A549 (cell line): ENCODE measurements at regions not wholly inside any gene's neighbourhood (a gene's known extent, or its start where the extent isn't known, plus 50 kb on each side); places are given as distances from the start of the nearest gene placed in this dataset.

Source experiments
- ATAC-seq, 2 experiments: fragments of 200-7000 bp in 1 of 2; fragments of >200 bp in 1 of 2; cut with Nextera tagmentation in 1 of 2; cut with Tn5 transposase in 1 of 2; 3 replicates each; pipeline versions ENCODE4 v1.8.0 to v1.9.1; 2018 to 2020; ENCODE audit warnings: mild to moderate bottlenecking in 1 of 2, moderate library complexity in 1 of 2
- CTCF ChIA-PET: fragments of 300-600 bp; sonication (Branson Sonifier 250); formaldehyde crosslinking; extraction: SDS; loops from one replicate; lab custom pipeline; 2021; ENCODE audit warnings: antibody characterized with exemption, inconsistent platforms; lab: Yijun Ruan, JAX
- POLR2A ChIA-PET: fragments of 350-600 bp; formaldehyde crosslinking; extraction: SDS; loops from one replicate; lab custom pipeline; 2021; ENCODE audit warnings: antibody characterized with exemption, inconsistent platforms; lab: Yijun Ruan, JAX
- DNase-seq, 2 experiments: peaks; one replicate each; pipeline versions ENCODE4 v3.0.0 to v3.0.0-alpha.2; 2011 to 2016; ENCODE audit warnings: low read depth in 1 of 2, low spot score in 1 of 2
- FAIRE-seq: peaks from 2 replicates; lab custom pipeline; 2011; peaks lifted over from hg19 to GRCh38; lab: Jason Lieb, UNC
- H3K27ac ChIP-seq, 2 experiments: fragments of >200 bp; sonication (Bioruptor Twin); formaldehyde crosslinking; 3 replicates each; pipeline ENCODE4 v1.5.1; 2016 to 2017
- H3K4me1 ChIP-seq: fragments of >200 bp; sonication (Bioruptor Twin); formaldehyde crosslinking; 3 replicates; pipeline ENCODE4 v1.6.1; 2016
- H3K4me2 ChIP-seq: fragments of >200 bp; sonication (Bioruptor Twin); formaldehyde crosslinking; 3 replicates; pipeline ENCODE4 v1.6.1; 2016
- H3K4me3 ChIP-seq: fragments of >200 bp; sonication (Bioruptor Twin); formaldehyde crosslinking; 3 replicates; pipeline ENCODE4 v1.5.1; 2016
- H3K9me3 ChIP-seq: fragments of >200 bp; sonication (Bioruptor Twin); formaldehyde crosslinking; 3 replicates; pipeline ENCODE4 v1.6.1; 2016
- BCL3 ChIP-seq: fragments of >200 bp; sonication (Bioruptor Twin); formaldehyde crosslinking; IDR thresholded peaks from 3 replicates; pipeline ENCODE4 v1.6.1; 2016
- CBX2 ChIP-seq: fragments of 200-600 bp; sonication (generic); IDR thresholded peaks from 2 replicates; pipeline ENCODE4 v1.6.1; 2016; ENCODE audit warnings: low read depth, mild to moderate bottlenecking, borderline replicate concordance
- CHD2 ChIP-seq: fragments of 150-350 bp; IDR thresholded peaks from 2 replicates; pipeline ENCODE4 v1.6.1; 2014; ENCODE audit warnings: low read length; ENCODE audit not compliant: partially characterized antibody
- CHD4 ChIP-seq: fragments of 200-600 bp; sonication (generic); IDR thresholded peaks from 2 replicates; pipeline ENCODE4 v1.6.1; 2016; ENCODE audit warnings: antibody characterized with exemption, mild to moderate bottlenecking, borderline replicate concordance
- CTCF ChIP-seq: fragments of >200 bp; sonication (Bioruptor Twin); formaldehyde crosslinking; IDR thresholded peaks from 3 replicates; pipeline ENCODE4 v1.5.1; 2016
- E2F6 ChIP-seq: IDR thresholded peaks from 2 replicates; pipeline ENCODE4 v1.6.1; 2012; ENCODE audit warnings: low read depth, borderline replicate concordance
- EHMT2 ChIP-seq: fragments of 200-600 bp; sonication (generic); IDR thresholded peaks from 2 replicates; pipeline ENCODE4 v1.6.1; 2016; ENCODE audit warnings: antibody characterized with exemption, low read depth, mild to moderate bottlenecking, moderate library complexity
- ELK1 ChIP-seq: fragments of 150-350 bp; IDR thresholded peaks from 2 replicates; pipeline ENCODE4 v1.6.1; 2014; ENCODE audit warnings: low read depth, mild to moderate bottlenecking, low read length
- EP300 ChIP-seq, 2 experiments: fragments of >200 bp; sonication (Bioruptor Twin); formaldehyde crosslinking; IDR thresholded peaks; 2 replicates in 1 of 2; 3 replicates in 1 of 2; pipeline ENCODE4 v1.6.1; 2016 to 2017
- FOSL2 ChIP-seq, 2 experiments: fragments of 450-650 bp in 1 of 2; fragments of >200 bp in 1 of 2; sonication (Bioruptor Twin) in 1 of 2; formaldehyde crosslinking; IDR thresholded peaks; 2 replicates each; pipeline versions ENCODE4 v1.5.0 to v1.6.1; 2016 to 2020; ENCODE audit warnings: mild to moderate bottlenecking in 1 of 2, moderate library complexity in 1 of 2
- GATA3 ChIP-seq: IDR thresholded peaks from 2 replicates; pipeline ENCODE4 v1.6.1; 2012; ENCODE audit warnings: borderline replicate concordance
- HDAC2 ChIP-seq: fragments of 200-600 bp; sonication (generic); IDR thresholded peaks from 2 replicates; pipeline ENCODE4 v1.6.1; 2016
- HES2 ChIP-seq: fragments of >200 bp; sonication (Bioruptor Twin); formaldehyde crosslinking; IDR thresholded peaks from 2 replicates; pipeline ENCODE4 v1.6.1; 2016
- HOXA7 ChIP-seq: fragments of 250-450 bp; sonication (Bioruptor Pico); IDR thresholded peaks from 2 replicates; pipeline ENCODE4 v1.5.0; 2020; ENCODE audit warnings: mild to moderate bottlenecking, moderate library complexity
- JUNB ChIP-seq: fragments of >200 bp; sonication (Bioruptor Twin); formaldehyde crosslinking; IDR thresholded peaks from 2 replicates; pipeline ENCODE4 v1.6.1; 2016
- KDM1A ChIP-seq: fragments of 200-600 bp; sonication (generic); IDR thresholded peaks from 2 replicates; pipeline ENCODE4 v1.6.1; 2016; ENCODE audit warnings: low read depth, mild to moderate bottlenecking
- KDM5A ChIP-seq: fragments of 200-600 bp; sonication (generic); IDR thresholded peaks from 2 replicates; pipeline ENCODE4 v1.6.1; 2016; ENCODE audit warnings: antibody characterized with exemption, mild to moderate bottlenecking
- MAFK ChIP-seq: fragments of 450-650 bp; IDR thresholded peaks from 2 replicates; pipeline ENCODE4 v1.6.1; 2014; ENCODE audit not compliant: partially characterized antibody
- MYC ChIP-seq: IDR thresholded peaks from 2 replicates; pipeline ENCODE4 v1.6.1; 2012; ENCODE audit warnings: mild to moderate bottlenecking, inconsistent platforms, low read length, improper control_type of control experiment, borderline replicate concordance
- POLR2A ChIP-seq: IDR thresholded peaks from 2 replicates; pipeline ENCODE4 v1.6.1; 2012; ENCODE audit warnings: mild to moderate bottlenecking, low read length
- POLR2AphosphoS2 ChIP-seq: conservative IDR thresholded peaks from 2 replicates; pipeline ENCODE4 v1.6.1; 2012; ENCODE audit warnings: low read length, improper control_type of control experiment, inconsistent platforms
- RFX5 ChIP-seq: fragments of 450-650 bp; IDR thresholded peaks from 2 replicates; pipeline ENCODE4 v1.7.1; 2014; ENCODE audit warnings: antibody characterized with exemption, mild to moderate bottlenecking, moderate library complexity
- RNF2 ChIP-seq: fragments of 200-600 bp; sonication (generic); IDR thresholded peaks from 2 replicates; pipeline ENCODE4 v1.6.1; 2016; ENCODE audit warnings: low read depth, mild to moderate bottlenecking, antibody characterized with exemption, moderate library complexity, borderline replicate concordance
- TFCP2L1 ChIP-seq: fragments of 250-450 bp; sonication (Bioruptor Pico); IDR thresholded peaks from 2 replicates; pipeline ENCODE4 v1.5.0; 2021; ENCODE audit warnings: mild to moderate bottlenecking
- TP53 ChIP-seq: fragments of 250-450 bp; sonication (Bioruptor Pico); IDR thresholded peaks from 2 replicates; pipeline ENCODE4 v1.5.0; 2021; ENCODE audit warnings: mild to moderate bottlenecking, moderate library complexity
- ZSCAN20 ChIP-seq: fragments of 250-450 bp; sonication (Bioruptor Pico); IDR thresholded peaks from 2 replicates; pipeline ENCODE4 v1.8.0; 2022; ENCODE audit warnings: mild to moderate bottlenecking, moderate library complexity
- WGBS: methylation state at CpG from one replicate; pipeline ENCODE4 v1.1.6; 2017; ENCODE audit errors: missing lambda C conversion rate; 5-methylcytosine and 5-hydroxymethylcytosine counted together

- TF ChIP-seq ELK1 (no peak), KDM1A (no peak), ZSCAN20 (CRISPR knock-in tag) (no peak), MAFK (no peak), GATA3 (no peak), KDM5A (no peak), POLR2A (no peak), CHD4 (no peak), CHD2 (no peak)
- FAIRE-seq (no peak), DNase-seq (no peak), ATAC-seq (no peak)
- CTCF ChIA-PET: interaction anchor here (1.2 kb wide), 1 partner anchor 34 kb away, joined by 3 read pairs; no protein-coding TSS in a partner anchor
- no peak overlapping the region for H3K4me2 ChIP-seq
- 92% methylated on average over 7 of the region's 7 CpGs for WGBS
- H3K4me1 ChIP-seq: no peaks in the 10 kb centered on the region
- H3K4me3 ChIP-seq: no peak overlapping the region
- POLR2A ChIA-PET: no interaction called here
- peaks cover 6% of the 10 kb centered on the region; the same call in 1 of the 3 replicates for H3K9me3 ChIP-seq
- no peak overlapping the region for H3K27ac ChIP-seq
Observed at GRCh38 chrX:115902995-115903394, 267.5 kb upstream of the AGTR2 start.

- WGBS: 100% methylated on average over 1 of the region's 2 CpGs
- Histone ChIP-seq H3K4me1 (no peaks in the 10 kb centered on the region), H3K9me3 (peaks cover 13% of the 10 kb centered on the region; the same call in 2 of the 3 replicates), H3K27ac (no peak overlapping the region), H3K4me3 (no peak overlapping the region), H3K4me2 (no peak overlapping the region)
- DNase-seq (no peak), ATAC-seq (no peak), FAIRE-seq (no peak)
- CTCF ChIA-PET: no interaction called here
- POLR2A ChIA-PET: no interaction called here
- TF ChIP-seq EP300 (IDR thresholded peaks at IDR 0.05): no peak
- TF ChIP-seq CHD4: no peak
Observed at GRCh38 chrX:115906276-115906675, 264.3 kb upstream of the AGTR2 start.

GRCh38 chrX:115906881-115907280 lies 263.7 kb upstream of the AGTR2 start:
- H3K4me3 ChIP-seq: no peak overlapping the region
- 96% methylated on average over 3 of the region's 3 CpGs for WGBS
- peaks cover 17% of the 10 kb centered on the region for H3K9me3 ChIP-seq
- DNase-seq: no peak
- CTCF ChIA-PET: no interaction called here
- TF ChIP-seq JUNB (no peak), HOXA7 (CRISPR knock-in tag) (no peak), MYC (no peak)
- TF ChIP-seq, all 56 proteins: peak for 0
- ATAC-seq: no peak
- Histone ChIP-seq H3K4me2 (no peak overlapping the region), H3K27ac (no peak overlapping the region), H3K4me1 (no peaks in the 10 kb centered on the region)
- POLR2A ChIA-PET: no interaction called here
- FAIRE-seq: no peak

- POLR2A ChIA-PET: no interaction called here
- no peak overlapping the region for H3K27ac ChIP-seq
- no peak overlapping the region for H3K4me2 ChIP-seq
- 96% methylated on average over 4 of the region's 4 CpGs for WGBS
- CTCF ChIA-PET: no interaction called here
- H3K4me1 ChIP-seq: no peaks in the 10 kb centered on the region
- ATAC-seq: no peak
- peaks cover 34% of the 10 kb centered on the region for H3K9me3 ChIP-seq
- FAIRE-seq: no peak
- DNase-seq: no peak
- TF ChIP-seq RFX5: no peak
- TF ChIP-seq POLR2A: no peak
- TF ChIP-seq JUNB: no peak
- TF ChIP-seq POLR2AphosphoS2: no peak
- no peak for TF ChIP-seq E2F6
- TF ChIP-seq CBX2: no peak
- no peak for TF ChIP-seq TP53 (CRISPR knock-in tag)
- no peak for TF ChIP-seq HES2
- no peak for TF ChIP-seq HDAC2
- TF ChIP-seq FOSL2 (IDR thresholded peaks at IDR 0.05): no peak
- no peak for TF ChIP-seq FOSL2 (CRISPR knock-in tag; IDR thresholded peaks at IDR 0.05)
- TF ChIP-seq KDM1A: no peak
- TF ChIP-seq TFCP2L1 (CRISPR knock-in tag): no peak
- TF ChIP-seq RNF2: no peak
- TF ChIP-seq EHMT2: no peak
- TF ChIP-seq HOXA7 (CRISPR knock-in tag): no peak
- TF ChIP-seq CTCF: no peak
- TF ChIP-seq EP300 (IDR thresholded peaks at IDR 0.05): no peak
- no peak for TF ChIP-seq BCL3
- H3K4me3 ChIP-seq: no peak overlapping the region
Observed at GRCh38 chrX:115909017-115909416, 261.5 kb upstream of the AGTR2 start.
